IPS-18c (cell line): ENCODE measurements at regions not wholly inside any gene's neighbourhood (a gene's known extent, or its start where the extent isn't known, plus 50 kb on each side); places are given as distances from the start of the nearest gene placed in this dataset.
"Not testable (repeated sequence)": the region's sequence is repeated elsewhere in the genome, so short reads cannot be mapped to it uniquely, and the experiment has no call there.

ENCODE experiments used
- H3K4me3 ChIP-seq: 2 replicates; pipeline ENCODE4 v1.7.0; 2013; ENCODE audit warnings: low read depth, mild to moderate bottlenecking, low read length, moderate library complexity; ENCODE audit not compliant: insufficient read depth
- H3K9me3 ChIP-seq: one replicate; pipeline ENCODE4 v1.6.1; 2013; ENCODE audit warnings: mild to moderate bottlenecking, low read length, moderate library complexity; ENCODE audit not compliant: control insufficient read depth, insufficient read depth

DNA sequence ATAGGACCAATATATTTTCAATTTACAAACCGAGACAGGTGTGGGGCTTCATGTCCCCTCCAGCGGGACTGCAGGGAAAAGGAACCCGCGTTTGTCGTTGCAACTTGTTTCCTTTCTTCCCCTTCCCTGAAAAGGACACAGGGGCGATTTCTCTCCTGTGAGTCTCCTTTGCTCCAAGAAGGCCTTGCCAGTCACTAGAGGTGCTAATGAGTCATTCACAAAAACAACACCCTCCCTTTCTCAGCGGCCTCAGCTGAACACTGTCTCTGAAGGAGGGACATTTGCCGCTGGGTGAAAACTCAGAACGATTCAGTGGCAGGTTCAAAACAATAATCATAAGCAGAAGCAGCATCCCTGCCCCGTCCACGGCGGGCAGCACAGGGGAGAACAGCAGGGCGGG, 359.7 kb downstream of the TEX29 start:
- H3K9me3 ChIP-seq, H3K4me3 ChIP-seq: not testable (repeated sequence)

GRCh38 chr13:111692028-111692427, 371.6 kb downstream of the TEX29 start:
- not testable (repeated sequence) for H3K4me3 ChIP-seq, H3K9me3 ChIP-seq

DNA sequence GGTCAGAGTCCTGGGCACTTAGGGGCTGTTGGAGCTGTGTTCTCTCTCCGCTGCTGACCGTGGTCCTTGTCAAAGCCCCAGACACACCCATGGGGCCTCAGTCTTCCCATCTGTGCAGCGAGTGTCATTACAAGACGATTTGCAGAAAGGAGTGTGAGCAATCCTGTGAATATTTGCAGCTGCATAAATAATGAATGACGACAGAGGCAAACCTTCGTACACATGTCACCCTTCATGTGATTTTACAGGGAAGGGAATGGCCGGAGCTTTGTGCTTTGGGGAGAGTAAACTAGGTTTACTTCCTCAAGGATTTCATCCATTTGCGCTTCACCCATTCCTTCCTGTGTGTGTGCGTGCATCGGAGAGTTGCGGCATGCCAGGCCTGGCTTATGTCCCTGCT, 370.8 kb upstream of the SOX1 start:
- not testable (repeated sequence) for H3K9me3 ChIP-seq, H3K4me3 ChIP-seq

GRCh38 chr13:111702059-111702458, 364.9 kb upstream of the SOX1 start:
- not testable (repeated sequence) for H3K4me3 ChIP-seq, H3K9me3 ChIP-seq
